Sigmoid colon (tissue), 6 donors: ENCODE measurements at regions not wholly inside any gene's neighbourhood (a gene's known extent, or its start where the extent isn't known, plus 50 kb on each side); places are given as distances from the start of the nearest gene placed in this dataset.

Experiments
- DNase-seq: peaks from one replicate; pipeline ENCODE4 v3.0.0-alpha.2; 2019
- H3K27ac ChIP-seq, 4 donors: fragments of 200-600 bp; sonication (generic); one replicate each; pipeline ENCODE4 v1.5.1; 2016 to 2019; ENCODE audit warnings: mild to moderate bottlenecking in 1 of 4
- H3K27me3 ChIP-seq, 3 donors: fragments of 200-600 bp; sonication (generic); one replicate each; pipeline ENCODE4 v1.5.1; 2019; ENCODE audit warnings: mild to moderate bottlenecking in 1 of 3
- H3K36me3 ChIP-seq, 4 donors: fragments of 200-600 bp; sonication (generic); one replicate each; pipeline ENCODE4 v1.5.1; 2016 to 2019
- H3K4me1 ChIP-seq, 4 donors: fragments of 200-600 bp; sonication (generic); one replicate each; pipeline ENCODE4 v1.5.1; 2017 to 2019
- H3K4me3 ChIP-seq, 4 donors: fragments of 200-600 bp; sonication (generic); one replicate each; pipeline ENCODE4 v1.5.1; 2017 to 2019; ENCODE audit warnings: mild to moderate bottlenecking in 2 of 4, moderate library complexity in 1 of 4
- H3K9me3 ChIP-seq, 4 donors: fragments of 200-600 bp in 3 of 4; sonication (generic) in 3 of 4; one replicate each; pipeline versions ENCODE4 v1.5.1 to v1.6.1; 2013 to 2019
- CTCF ChIP-seq, 4 experiments: fragments of 450-650 bp in 3 of 4; fragments of 200-600 bp in 1 of 4; IDR thresholded peaks; one replicate each; pipeline ENCODE4 v1.5.1; 2016 to 2019; ENCODE audit warnings: antibody characterized with exemption in 4 of 4, mild to moderate bottlenecking in 3 of 4, moderate library complexity in 2 of 4
- EP300 ChIP-seq, 4 donors: sonication (generic); formaldehyde crosslinking; IDR thresholded peaks; one replicate each; pipeline ENCODE4 v1.6.1; 2017; ENCODE audit warnings: antibody characterized with exemption in 4 of 4
- POLR2A ChIP-seq, 2 donors: fragments of 450-650 bp; IDR thresholded peaks; one replicate each; pipeline ENCODE4 v1.6.1; 2016; ENCODE audit warnings: antibody characterized with exemption in 2 of 2, mild to moderate bottlenecking in 2 of 2, moderate library complexity in 2 of 2
- POLR2AphosphoS5 ChIP-seq, 4 donors: sonication (generic); formaldehyde crosslinking; IDR thresholded peaks; one replicate each; pipeline ENCODE4 v1.6.1; 2017; ENCODE audit warnings: antibody characterized with exemption in 4 of 4
- WGBS, 2 donors: extraction: QIAGEN DNeasy Blood & Tissue Kit; methylation state at CpG; one replicate each; pipeline ENCODE4 v1.1.7; 2013; 5-methylcytosine and 5-hydroxymethylcytosine counted together
- intact Hi-C: fragments of 100-400 bp; cut with DNase I; formaldehyde crosslinking; loops from one replicate; pipeline ENCODE4 v1.15.1; 2023
- donor health status: healthy with polysubstance abuse.
- donor health status: healthy.

- Histone ChIP-seq H3K27ac (no peak overlapping the region), H3K4me3 (no peak overlapping the region), H3K4me1 (no peaks in the 10 kb centered on the region), H3K9me3 (no peaks in the 10 kb centered on the region), H3K36me3 (no peaks in the 10 kb centered on the region), H3K27me3 (no peaks in the 10 kb centered on the region)
- intact Hi-C loops = no loop called here
- no peak for DNase-seq
- TF ChIP-seq EP300 (IDR thresholded peaks at IDR 0.05) (no peak), POLR2A (IDR thresholded peaks at IDR 0.05) (no peak), CTCF (IDR thresholded peaks at IDR 0.05) (no peak), POLR2AphosphoS5 (IDR thresholded peaks at IDR 0.05) (no peak)
- 72 to 80% methylated on average over 2 of the region's 2 CpGs for WGBS, 2 donors
Measured at GRCh38 chr3:80890571-80890970, 870.9 kb downstream of the GBE1 start.

- TF ChIP-seq EP300 (IDR thresholded peaks at IDR 0.05) = no peak
- TF ChIP-seq POLR2AphosphoS5 (IDR thresholded peaks at IDR 0.05) = no peak
- TF ChIP-seq CTCF (IDR thresholded peaks at IDR 0.05) = no peak
- no peak for TF ChIP-seq POLR2A (IDR thresholded peaks at IDR 0.05)
- no peak for DNase-seq
- WGBS, 2 donors = 74 to 84% methylated on average over 3 of the region's 3 CpGs
- no peaks in the 10 kb centered on the region for H3K36me3 ChIP-seq
- H3K4me1 ChIP-seq = no peaks in the 10 kb centered on the region
- H3K4me3 ChIP-seq = no peak overlapping the region
- no peak overlapping the region for H3K27ac ChIP-seq
- no peaks in the 10 kb centered on the region for H3K27me3 ChIP-seq
- intact Hi-C loops = no loop called here
- no peaks in the 10 kb centered on the region for H3K9me3 ChIP-seq
Measured at GRCh38 chr3:80889535-80889934, 871.9 kb downstream of the GBE1 start.

GRCh38 chr3:80870476-80871041, 890.9 kb downstream of the GBE1 start:
- Histone ChIP-seq H3K27me3 (no peaks in the 10 kb centered on the region), H3K36me3 (no peaks in the 10 kb centered on the region), H3K4me1 (no peaks in the 10 kb centered on the region), H3K4me3 (no peak overlapping the region), H3K27ac (no peak overlapping the region), H3K9me3 (no peaks in the 10 kb centered on the region)
- DNase-seq = no peak
- intact Hi-C loops = no loop called here
- TF ChIP-seq CTCF (IDR thresholded peaks at IDR 0.05) = no peak
- TF ChIP-seq EP300 (IDR thresholded peaks at IDR 0.05) = no peak
- TF ChIP-seq POLR2A (IDR thresholded peaks at IDR 0.05) = no peak
- TF ChIP-seq POLR2AphosphoS5 (IDR thresholded peaks at IDR 0.05) = no peak
- whole genome bisulfite sequencing, 2 donors = 84 to 90% methylated on average over 4 of the region's 4 CpGs

GRCh38 chr3:80855482-80855881, 906.0 kb downstream of the GBE1 start:
- Histone ChIP-seq H3K9me3 (no peaks in the 10 kb centered on the region), H3K4me1 (no peaks in the 10 kb centered on the region), H3K27me3 (no peaks in the 10 kb centered on the region), H3K27ac (no peak overlapping the region), H3K4me3 (no peak overlapping the region), H3K36me3 (no peaks in the 10 kb centered on the region)
- TF ChIP-seq POLR2A (IDR thresholded peaks at IDR 0.05) (no peak), CTCF (IDR thresholded peaks at IDR 0.05) (no peak), EP300 (IDR thresholded peaks at IDR 0.05) (no peak)
- WGBS, 2 donors = 80 to 89% methylated on average over 1 of the region's 1 CpG
- DNase-seq = no peak
- intact Hi-C loops = no loop called here

GRCh38 chr3:80836395-80836794, 925.0 kb downstream of the GBE1 start:
- H3K4me3 ChIP-seq = no peak overlapping the region
- no peak for DNase-seq
- no peaks in the 10 kb centered on the region for H3K9me3 ChIP-seq
- H3K4me1 ChIP-seq = no peaks in the 10 kb centered on the region
- H3K27me3 ChIP-seq = no peaks in the 10 kb centered on the region
- TF ChIP-seq POLR2A (IDR thresholded peaks at IDR 0.05) = no peak
- TF ChIP-seq EP300 (IDR thresholded peaks at IDR 0.05) = no peak
- TF ChIP-seq CTCF (IDR thresholded peaks at IDR 0.05) = no peak
- no peak for TF ChIP-seq POLR2AphosphoS5 (IDR thresholded peaks at IDR 0.05)
- intact Hi-C loops = no loop called here
- 86 to 89% methylated on average over 2 of the region's 2 CpGs for WGBS, 2 donors
- no peak overlapping the region for H3K27ac ChIP-seq
- no peaks in the 10 kb centered on the region for H3K36me3 ChIP-seq
